ENCODE measurements at regions not wholly inside any gene's neighbourhood (a gene's known extent, or its start where the extent isn't known, plus 50 kb on each side); places are given as distances from the start of the nearest gene placed in this dataset.

- 80 to 92% methylated on average over 1 of the region's 1 CpG for WGBS, 2 donors (ENCODE audit: low coverage in 1 of 2)
- no peak for TF ChIP-seq POLR2AphosphoS5 (IDR thresholded peaks at IDR 0.05)
- no peak for TF ChIP-seq POLR2A (IDR thresholded peaks at IDR 0.05)
- TF ChIP-seq CTCF (IDR thresholded peaks at IDR 0.05), result no peak
These were observed 82.1 kb upstream of the LRRC7 start for GRCh38 chr1:69485616-69486015.

GRCh38 chr1:69491416-69491815, 76.3 kb upstream of the LRRC7 start:
- Histone ChIP-seq H3K4me1 (no peaks in the 10 kb centered on the region), H3K27me3 (no peaks in the 10 kb centered on the region)
- TF ChIP-seq CTCF (IDR thresholded peaks at IDR 0.05) (no peak), EP300 (IDR thresholded peaks at IDR 0.05) (no peak)

More at GRCh38 chr1:69485616-69486015, 82.1 kb upstream of the LRRC7 start:
- no peaks in the 10 kb centered on the region for H3K36me3 ChIP-seq
- H3K4me1 ChIP-seq, result no peaks in the 10 kb centered on the region
- no peak overlapping the region for H3K27ac ChIP-seq
- no peaks in the 10 kb centered on the region for H3K27me3 ChIP-seq
- ATAC-seq, result no peak
- H3K9me3 ChIP-seq, result no peaks in the 10 kb centered on the region
- H3K4me3 ChIP-seq, result no peak overlapping the region

DNA sequence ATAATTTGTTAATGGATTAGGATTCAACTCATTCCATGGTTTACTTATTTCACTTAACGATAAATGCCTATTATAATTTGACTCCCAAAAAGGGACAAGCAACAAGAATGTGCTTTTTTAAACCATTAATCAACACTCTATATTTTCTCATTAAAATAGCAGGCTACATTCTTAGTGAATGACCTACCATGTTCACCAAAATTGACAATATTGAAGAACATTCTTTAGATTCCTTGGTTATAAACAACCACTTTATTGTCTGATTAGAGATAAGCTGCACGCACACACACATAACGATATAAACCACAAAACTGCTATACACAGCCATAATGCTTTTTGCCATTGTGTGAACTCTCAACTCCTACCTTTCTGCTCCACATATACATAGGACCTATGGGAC, 75.4 kb upstream of the LRRC7 start:
- no peak overlapping the region for H3K27ac ChIP-seq
- no peaks in the 10 kb centered on the region for H3K9me3 ChIP-seq
- 95% methylated on average over 3 of the region's 3 CpGs for WGBS, 2 donors (ENCODE audit: low coverage in 1 of 2)
- no peaks in the 10 kb centered on the region for H3K27me3 ChIP-seq
- no peak overlapping the region for H3K4me3 ChIP-seq
- H3K36me3 ChIP-seq, result no peaks in the 10 kb centered on the region
- H3K4me1 ChIP-seq, result no peaks in the 10 kb centered on the region
- no peak for ATAC-seq
- TF ChIP-seq EP300 (IDR thresholded peaks at IDR 0.05) (no peak), POLR2AphosphoS5 (IDR thresholded peaks at IDR 0.05) (no peak), POLR2A (IDR thresholded peaks at IDR 0.05) (no peak), CTCF (IDR thresholded peaks at IDR 0.05) (no peak)

More at GRCh38 chr1:69491416-69491815, 76.3 kb upstream of the LRRC7 start:
- no peak overlapping the region for H3K4me3 ChIP-seq
- WGBS, 2 donors (ENCODE audit: low coverage in 1 of 2), result 70 to 93% methylated on average over 2 of the region's 2 CpGs
- no peak for ATAC-seq
- H3K36me3 ChIP-seq, result no peaks in the 10 kb centered on the region
- H3K9me3 ChIP-seq, result no peaks in the 10 kb centered on the region
- H3K27ac ChIP-seq, result no peak overlapping the region

GRCh38 chr1:69494221-69494620, 73.5 kb upstream of the LRRC7 start:
- H3K36me3 ChIP-seq, result no peaks in the 10 kb centered on the region
- no peak for ATAC-seq
- TF ChIP-seq CTCF (IDR thresholded peaks at IDR 0.05) (no peak), EP300 (IDR thresholded peaks at IDR 0.05) (no peak), POLR2AphosphoS5 (IDR thresholded peaks at IDR 0.05) (no peak), POLR2A (IDR thresholded peaks at IDR 0.05) (no peak)
- no peaks in the 10 kb centered on the region for H3K9me3 ChIP-seq
- H3K27ac ChIP-seq, result no peak overlapping the region
- no peak overlapping the region for H3K4me3 ChIP-seq
- H3K4me1 ChIP-seq, result no peaks in the 10 kb centered on the region
- H3K27me3 ChIP-seq, result no peaks in the 10 kb centered on the region

GRCh38 chr1:69497441-69498221, 70.1 kb upstream of the LRRC7 start:
- Histone ChIP-seq H3K36me3 (no peaks in the 10 kb centered on the region), H3K4me1 (no peaks in the 10 kb centered on the region), H3K4me3 (no peak overlapping the region), H3K9me3 (no peaks in the 10 kb centered on the region), H3K27me3 (no peaks in the 10 kb centered on the region), H3K27ac (no peak overlapping the region)
- WGBS, 2 donors (ENCODE audit: low coverage in 1 of 2), result 73 to 76% methylated on average over 3 to 4 of the region's 4 CpGs
- no peak for ATAC-seq
- no peak for TF ChIP-seq CTCF (IDR thresholded peaks at IDR 0.05)
- TF ChIP-seq POLR2AphosphoS5 (IDR thresholded peaks at IDR 0.05), result no peak
- TF ChIP-seq EP300 (IDR thresholded peaks at IDR 0.05), result no peak
- no peak for TF ChIP-seq POLR2A (IDR thresholded peaks at IDR 0.05)

Measured in gastroesophageal sphincter (tissue), 4 donors.